ENCODE measurements at regions not wholly inside any gene's neighbourhood (a gene's known extent, or its start where the extent isn't known, plus 50 kb on each side); places are given as distances from the start of the nearest gene placed in this dataset.
"Not testable (repeated sequence)": the region's sequence is repeated elsewhere in the genome, so short reads cannot be mapped to it uniquely, and the experiment has no call there.

DNA sequence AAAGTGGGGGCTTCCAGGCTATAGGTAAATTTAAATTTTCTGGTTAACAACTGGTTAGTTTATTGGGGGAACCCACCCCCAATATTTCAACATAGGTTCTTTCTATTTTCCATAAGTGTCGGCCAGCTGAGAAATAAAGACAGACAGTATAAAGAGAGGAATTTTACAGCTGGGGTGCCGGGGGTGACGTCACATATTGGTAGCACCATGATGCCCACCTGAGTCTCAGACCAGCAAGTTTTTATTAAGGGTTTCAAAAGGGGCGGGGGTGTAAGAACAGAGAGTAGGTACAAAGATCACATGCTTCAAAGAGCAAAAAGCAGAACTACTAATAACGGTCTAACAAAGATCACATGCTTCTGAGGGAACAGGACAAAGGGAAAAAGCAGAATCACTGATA, 192.7 kb upstream of the PIEZO2 start:
- intact Hi-C loops (cut with DNase I); DNase-seq; ATAC-seq: not testable (repeated sequence)

DNA sequence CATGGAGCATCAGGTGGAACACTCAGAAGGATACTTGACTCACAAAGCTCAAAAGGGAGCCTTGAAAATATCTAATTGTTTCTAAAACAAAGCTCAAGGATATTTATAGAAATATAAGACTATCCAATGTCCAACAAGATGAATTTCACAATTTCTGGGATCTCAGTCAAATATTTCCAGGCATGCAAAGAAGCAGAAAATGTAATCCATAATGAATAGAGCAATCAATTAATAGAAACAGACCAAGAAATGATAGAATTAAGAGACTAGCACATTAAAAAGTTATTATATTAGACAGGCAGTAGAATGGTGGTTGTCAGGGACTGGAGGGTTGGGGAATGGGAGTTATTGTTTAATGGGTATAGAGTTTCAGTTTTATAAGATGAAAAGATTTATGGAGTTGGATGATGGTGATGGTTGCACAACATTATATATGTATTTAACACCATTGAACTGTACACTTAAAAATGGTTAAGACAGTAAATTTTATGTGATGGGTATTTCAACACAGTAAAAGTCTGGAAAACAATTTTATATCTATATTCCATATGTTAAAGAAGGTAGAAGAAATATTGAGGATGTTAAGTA, 189.9 kb upstream of the PIEZO2 start:
- DNase-seq, result no peak
- intact Hi-C loops (cut with DNase I), result no loop called here
- ATAC-seq, result no peak

DNA sequence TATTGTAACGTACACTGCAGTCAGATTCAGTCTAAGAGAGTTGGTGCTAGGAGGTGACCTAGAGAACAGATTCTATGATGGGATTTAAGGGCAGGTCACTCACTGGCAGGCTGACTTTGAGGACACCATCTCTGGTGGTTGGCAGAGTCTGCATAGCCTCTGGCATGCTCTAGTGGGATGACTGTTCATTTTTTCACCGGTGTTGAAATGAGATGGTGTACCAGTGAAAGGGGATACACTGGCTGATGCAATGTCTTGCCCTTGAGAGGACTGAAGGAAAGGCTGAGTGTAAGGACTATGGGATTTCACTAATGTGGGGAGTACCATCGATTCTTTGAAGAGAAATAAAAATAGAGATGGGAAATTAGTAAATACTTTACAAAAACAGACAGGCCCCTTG, 186.9 kb upstream of the PIEZO2 start:
- ATAC-seq (no peak), DNase-seq (no peak)
- intact Hi-C loops (cut with DNase I), result no loop called here

DNA sequence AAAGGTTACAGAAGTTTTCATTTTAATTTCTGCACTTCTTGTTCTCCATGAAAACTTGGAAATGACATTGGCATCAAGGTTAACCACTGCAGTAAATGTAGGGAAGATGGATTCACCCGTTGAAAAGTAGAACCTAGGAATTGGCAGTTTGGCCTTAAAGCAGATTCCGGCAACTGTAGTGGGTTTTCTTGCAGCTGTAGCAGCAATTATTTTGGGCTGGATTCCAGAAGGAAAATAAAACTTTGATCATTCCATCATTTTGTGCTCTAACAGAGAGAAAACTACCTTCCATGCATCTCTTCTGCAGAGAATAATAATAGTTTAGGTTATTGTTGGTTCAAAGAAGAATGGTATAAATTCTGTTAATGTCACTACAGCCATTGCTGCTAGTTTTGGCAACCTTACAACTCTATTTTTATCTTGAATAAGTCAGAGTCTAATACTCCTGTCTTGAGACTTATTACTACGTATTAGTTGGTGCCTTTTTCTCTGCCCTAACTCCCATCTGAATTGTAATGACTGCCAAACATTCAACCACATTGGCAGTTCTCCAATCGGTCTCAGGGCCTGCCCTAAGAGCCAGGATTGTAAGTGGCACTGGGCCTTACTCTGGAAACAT, 178.1 kb upstream of the PIEZO2 start:
- no peak for DNase-seq
- ATAC-seq, result peak in 1 of 2 donors; percentile 55
- intact Hi-C loops (cut with DNase I), result no loop called here

DNA sequence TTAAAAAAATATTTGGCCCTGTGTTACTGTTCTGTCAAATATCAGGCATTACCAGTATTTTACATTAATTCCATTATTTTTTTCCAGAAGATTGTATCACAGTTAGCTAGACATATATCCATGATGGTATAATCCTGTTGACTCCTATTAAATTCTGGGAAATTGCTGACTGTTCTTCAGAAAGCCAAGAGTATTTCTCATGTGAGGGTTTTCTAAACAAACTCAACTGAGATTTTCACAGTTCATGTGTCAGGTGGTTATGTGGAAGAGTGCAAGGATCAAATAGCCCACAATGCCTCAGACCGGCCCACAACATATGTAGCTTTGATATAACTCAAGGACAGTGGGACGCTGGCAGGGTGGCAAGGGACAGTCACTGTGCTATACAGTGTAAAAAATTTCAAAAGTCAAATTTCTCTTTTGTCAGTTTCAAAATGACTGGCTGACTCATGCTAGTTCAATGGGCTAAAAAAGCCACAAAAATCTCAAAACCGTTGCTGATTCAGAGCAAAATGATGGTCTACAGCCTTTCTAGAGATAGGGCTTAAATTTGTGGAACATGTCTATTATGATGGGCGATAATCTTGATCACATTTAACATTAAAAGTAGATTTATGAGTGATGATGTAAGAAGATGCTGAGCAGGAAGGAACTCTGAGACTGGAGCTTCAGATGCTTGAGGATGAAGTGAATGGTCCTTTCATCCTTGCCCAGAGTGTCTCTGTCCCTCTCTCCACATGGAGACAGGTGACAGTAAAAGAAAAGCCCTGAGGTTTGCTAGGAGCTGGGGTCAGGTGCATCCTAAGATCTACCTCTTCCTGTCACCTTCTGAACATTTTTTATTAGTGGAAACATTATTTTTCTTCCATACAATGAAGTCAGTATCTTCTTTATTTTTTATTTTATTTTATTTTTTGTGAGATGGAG, 175.8 kb upstream of the PIEZO2 start:
- DNase-seq (no peak), ATAC-seq (no peak)

DNA sequence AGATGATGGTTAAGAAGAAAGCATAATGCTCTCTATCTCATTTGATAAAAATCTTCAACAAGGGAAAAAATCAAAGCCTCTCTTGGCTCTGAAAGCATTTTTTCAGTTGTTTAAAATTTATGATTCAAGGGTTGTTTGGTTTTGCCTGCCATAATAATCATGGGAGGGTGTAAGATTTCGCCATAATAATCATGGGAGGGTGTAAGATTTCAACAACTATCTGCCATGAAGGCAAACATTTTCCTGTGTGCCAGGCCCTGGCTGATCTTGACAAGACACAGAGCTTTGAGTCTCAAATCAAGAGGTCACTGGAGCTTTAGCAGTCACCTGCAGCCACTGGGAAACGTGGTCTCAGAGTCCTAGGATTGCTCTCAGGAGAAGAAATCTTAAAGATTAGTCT, 175.1 kb upstream of the PIEZO2 start:
- intact Hi-C loops (cut with DNase I), result no loop called here
- DNase-seq (no peak), ATAC-seq (no peak)

More for the DNA sequence above, 175.8 kb upstream of the PIEZO2 start:
- intact Hi-C loops (cut with DNase I), result no loop called here

DNA sequence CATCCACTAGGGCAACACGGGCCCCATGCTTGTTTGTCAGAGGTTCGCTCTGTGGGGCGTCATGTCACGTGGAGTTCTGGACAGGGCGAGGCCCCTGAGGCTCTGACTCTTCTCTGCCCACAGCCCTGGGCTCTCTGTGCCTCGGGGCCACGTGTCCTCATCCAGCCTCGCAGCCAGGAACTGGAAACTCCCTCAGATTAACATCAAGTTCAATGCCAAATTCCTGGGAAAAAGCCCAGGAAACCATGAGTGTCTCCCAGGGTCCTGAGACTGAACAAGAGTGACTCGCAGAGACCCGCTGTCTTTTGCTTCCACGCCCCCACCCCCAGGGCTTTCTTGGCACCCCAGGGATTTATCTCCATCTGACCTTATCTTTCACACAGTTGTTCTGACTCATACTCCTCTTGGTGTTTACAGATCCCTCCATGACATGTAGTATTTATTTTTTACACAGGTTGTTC, 174.0 kb upstream of the PIEZO2 start:
- intact Hi-C loops (cut with DNase I), result no loop called here
- ATAC-seq (peak; percentile 34 to 81), DNase-seq (no peak)

DNA sequence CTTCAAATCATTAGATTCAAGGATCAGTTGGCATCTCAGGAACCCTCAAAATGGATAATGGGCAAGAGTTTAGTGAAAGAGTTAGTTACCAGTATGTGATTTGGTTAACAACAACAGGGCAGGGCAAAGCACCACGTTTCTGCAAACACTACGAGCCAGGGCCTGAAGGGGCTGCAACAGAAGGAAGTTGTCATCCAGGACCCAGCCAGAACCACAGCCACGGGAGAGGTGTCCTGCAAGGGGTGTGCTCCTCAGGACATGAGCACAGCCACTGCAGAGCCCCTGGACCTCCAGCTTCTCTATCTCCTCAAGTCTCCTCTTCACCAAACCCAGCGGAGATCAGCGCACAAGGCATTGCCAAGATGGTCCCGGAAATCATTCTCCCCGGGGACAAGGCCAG, 173.3 kb upstream of the PIEZO2 start:
- intact Hi-C loops (cut with DNase I), result no loop called here
- ATAC-seq (no peak), DNase-seq (no peak)

DNA sequence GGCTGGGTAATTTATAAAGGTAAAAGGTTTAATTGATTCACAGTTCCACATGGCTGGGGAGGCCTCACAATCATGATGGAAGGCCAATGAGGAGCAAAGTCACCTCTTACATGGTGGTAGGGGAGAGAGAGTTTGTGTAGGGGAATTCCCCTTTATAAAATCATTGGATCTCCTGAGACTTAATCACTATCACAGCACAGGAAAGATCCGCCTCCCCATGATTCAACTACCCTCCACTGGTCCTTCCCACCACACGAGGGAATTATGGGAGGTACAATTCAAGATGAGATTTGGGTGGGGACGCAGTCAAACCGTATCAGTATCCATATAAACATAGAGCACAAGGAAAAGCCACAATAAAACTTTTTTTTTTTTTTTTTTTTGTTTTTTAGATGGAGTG, 172.6 kb upstream of the PIEZO2 start:
- intact Hi-C loops (cut with DNase I), result no loop called here

DNA sequence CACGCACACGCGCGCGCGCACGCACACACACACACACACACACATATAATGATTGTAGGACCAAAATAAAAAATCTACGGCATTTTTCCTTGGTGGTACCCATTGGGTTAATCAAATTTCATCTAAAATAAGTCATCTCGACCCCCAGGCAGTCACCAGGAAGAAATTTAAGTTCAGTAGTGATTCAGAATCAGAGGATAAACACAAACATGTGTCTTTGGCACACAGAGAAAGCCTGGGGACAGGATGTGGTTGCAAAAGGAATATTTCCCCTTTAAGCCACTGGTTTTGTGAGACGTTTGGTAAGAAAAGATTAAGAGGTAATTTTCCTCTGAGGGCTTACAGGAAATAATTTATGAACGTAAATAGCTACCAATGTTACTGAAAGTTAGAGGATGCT, 171.6 kb upstream of the PIEZO2 start:
- intact Hi-C loops (cut with DNase I), result no loop called here
- no peak for ATAC-seq

More for the DNA sequence above, 172.6 kb upstream of the PIEZO2 start:
- DNase-seq (no peak), ATAC-seq (no peak)

DNA sequence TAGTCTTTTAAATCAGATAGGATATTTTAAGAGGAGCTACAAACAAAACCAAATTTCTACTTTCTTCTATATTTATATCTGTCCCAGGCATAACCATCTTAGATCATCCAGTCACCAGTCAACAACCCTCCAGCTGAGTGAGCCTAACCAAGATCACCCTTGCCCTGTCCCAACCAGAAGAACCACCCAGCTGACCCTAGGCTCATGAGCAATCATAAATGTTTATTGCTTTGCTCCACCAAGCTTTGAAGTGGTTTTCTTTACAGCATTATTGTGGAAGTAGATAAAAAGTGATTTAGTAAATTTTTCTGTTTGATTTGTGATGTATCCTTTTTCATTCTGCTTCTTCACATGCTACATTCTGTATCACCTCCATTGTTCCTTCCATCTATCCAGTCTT, 167.2 kb upstream of the PIEZO2 start:
- DNase-seq (no peak), ATAC-seq (no peak)
- intact Hi-C loops (cut with DNase I), result no loop called here

More for the DNA sequence above, 171.6 kb upstream of the PIEZO2 start:
- no peak for DNase-seq

DNA sequence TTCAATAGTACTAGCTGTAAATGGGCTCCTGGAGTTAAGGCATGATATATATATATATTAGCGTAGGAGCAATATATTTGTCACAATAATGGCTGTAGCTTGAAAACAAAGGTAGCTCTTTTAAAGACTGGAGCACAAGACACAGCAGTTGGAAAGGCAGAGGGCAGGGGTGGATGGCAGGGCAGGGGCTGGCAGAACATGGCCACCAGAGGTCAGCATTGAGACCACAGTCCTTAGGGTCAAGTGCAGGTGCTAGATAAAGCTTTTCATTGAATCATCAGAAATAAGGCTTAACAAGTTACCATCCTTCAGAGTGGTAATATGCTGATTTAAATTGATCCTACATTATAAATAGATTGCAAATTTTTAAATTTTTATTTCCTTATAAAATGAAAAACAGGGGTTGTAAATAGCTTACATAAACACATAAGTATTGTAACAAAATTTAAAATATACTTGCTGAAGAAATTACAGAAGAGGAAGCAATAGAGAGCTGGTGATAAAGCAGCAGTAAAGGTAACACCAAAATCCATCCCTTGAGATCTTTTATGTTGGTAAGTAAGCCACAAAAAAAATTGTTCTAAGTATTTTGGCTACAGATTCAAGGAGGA, 161.2 kb upstream of the PIEZO2 start:
- intact Hi-C loops (cut with DNase I), result loop anchor here in 1 of 2 donors (2.0 kb wide), 1 partner anchor 78 kb away; no protein-coding TSS in a partner anchor
- ATAC-seq, result peak; percentile 59 to 72
- peak; percentile 40 for DNase-seq

DNA sequence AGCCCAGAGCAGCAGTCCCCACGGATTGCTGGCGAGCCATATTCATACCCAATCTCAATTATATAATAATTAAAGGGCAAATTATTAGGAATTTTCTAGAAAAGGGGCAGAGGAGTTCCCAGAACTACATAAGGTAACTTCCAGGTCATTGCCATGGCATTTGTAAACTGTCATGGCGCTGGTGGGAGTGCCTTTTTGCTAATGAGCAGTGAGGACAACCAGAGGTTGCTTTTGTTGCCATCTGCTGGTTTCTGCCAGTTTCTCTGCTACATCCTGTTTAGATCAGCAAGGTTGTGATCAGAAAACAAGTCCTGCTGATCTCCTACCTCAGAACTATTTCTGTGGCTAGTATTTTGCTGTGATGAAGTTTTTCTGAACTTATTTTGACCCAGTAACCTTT, 159.8 kb upstream of the PIEZO2 start:
- no peak for ATAC-seq
- DNase-seq, result no peak
- intact Hi-C loops (cut with DNase I), result no loop called here

DNA sequence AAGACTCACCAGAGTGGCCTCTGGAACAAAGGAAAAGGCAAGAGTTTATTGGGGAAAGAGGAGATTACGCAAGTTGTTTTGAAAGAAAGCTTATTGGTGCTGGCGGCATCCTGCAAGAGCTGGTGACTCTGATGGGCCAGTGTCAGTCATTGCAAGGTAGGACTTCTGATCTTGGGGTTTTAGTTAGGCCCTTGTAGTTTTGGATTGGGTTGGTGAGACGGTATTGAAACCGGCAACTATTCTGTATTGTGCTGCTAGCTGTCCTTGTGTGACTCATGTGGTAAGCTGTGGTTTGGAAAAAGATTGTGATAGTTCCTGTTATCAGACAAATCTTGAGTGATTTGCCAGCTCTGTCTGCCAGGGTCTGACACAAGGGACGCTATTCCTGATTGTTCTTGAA, 159.1 kb upstream of the PIEZO2 start:
- no peak for DNase-seq
- no peak for ATAC-seq
- intact Hi-C loops (cut with DNase I), result no loop called here

DNA sequence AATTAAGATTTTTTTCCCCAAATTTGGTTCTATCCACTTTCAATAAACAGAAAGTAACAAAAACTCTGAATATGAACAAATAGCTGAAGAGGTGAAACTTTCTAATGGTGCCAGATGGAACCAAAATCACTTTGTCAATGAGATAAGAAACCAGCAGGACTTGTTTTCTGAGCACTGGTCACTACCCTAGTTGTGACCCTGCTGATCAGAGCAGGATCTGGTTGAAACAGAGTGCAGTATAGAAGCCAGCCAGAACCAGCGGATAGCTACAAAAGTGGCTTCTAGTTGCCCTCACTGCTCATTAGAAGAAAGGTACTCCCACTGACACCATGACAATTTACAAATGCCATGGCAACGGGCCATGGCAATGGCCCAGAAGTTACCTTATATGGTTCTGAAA, 158.3 kb upstream of the PIEZO2 start:
- DNase-seq, result no peak
- intact Hi-C loops (cut with DNase I), result no loop called here
- no peak for ATAC-seq

DNA sequence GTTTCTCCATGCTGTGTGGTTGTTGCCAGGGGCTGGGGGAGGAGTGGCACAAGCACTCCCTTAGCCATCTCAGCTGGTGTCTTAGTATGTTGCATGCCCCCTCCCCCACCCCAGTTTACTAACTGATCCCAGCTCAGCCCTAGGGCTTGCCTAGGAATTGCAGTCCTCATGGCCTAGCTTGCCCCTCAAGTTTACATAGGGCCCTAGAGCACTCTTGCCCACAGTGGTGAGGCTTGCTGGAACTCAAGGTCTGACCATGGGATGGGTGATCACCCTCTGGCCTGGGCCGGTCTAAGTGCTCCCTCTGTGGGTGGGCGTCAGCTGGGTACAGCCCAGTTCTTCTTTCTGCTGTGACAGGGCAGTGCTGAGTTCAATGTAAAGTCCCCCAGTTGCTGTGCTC, 156.1 kb upstream of the PIEZO2 start:
- DNase-seq, result no peak
- no peak for ATAC-seq
- intact Hi-C loops (cut with DNase I), result no loop called here

DNA sequence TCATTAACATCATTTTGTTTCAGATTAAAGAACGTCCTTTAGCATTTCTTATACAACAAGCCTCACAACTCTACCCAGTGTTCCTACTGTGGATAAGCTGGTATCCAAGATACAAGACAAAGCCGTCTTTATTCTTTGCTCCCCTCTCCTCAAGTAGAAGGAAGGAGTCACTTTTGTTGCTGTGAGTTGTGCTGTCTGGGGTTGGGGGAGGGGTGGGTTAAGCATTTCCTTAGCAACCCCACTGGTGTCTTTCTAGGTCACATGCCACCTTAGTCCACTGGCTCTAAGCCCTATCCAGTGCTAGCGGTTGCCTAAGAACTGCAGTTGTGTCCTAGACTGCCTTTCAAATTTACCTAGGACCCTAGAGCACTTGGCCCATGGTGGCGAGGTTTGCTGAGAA, 155.6 kb upstream of the PIEZO2 start:
- intact Hi-C loops (cut with DNase I), result no loop called here
- DNase-seq (no peak), ATAC-seq (no peak)

DNA sequence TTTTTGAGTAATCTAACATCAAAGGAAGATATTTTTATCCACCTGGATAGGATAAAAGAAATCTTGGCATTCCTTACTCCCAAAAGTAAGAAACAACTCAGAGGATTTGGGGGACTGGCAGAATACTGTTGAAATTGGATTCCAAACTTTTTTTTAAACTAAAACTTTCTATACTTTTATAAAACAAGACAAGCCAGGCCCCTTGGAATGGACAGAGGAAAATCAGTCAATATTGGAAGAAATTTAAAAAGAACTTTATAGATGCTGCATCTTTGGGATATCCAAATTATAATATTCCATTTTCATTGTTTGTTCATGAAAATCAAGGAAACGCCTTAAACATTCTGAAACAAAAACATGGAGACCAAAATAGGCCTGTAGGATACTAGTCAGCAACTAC, 147.6 kb upstream of the PIEZO2 start:
- intact Hi-C loops (cut with DNase I), result no loop called here

DNA sequence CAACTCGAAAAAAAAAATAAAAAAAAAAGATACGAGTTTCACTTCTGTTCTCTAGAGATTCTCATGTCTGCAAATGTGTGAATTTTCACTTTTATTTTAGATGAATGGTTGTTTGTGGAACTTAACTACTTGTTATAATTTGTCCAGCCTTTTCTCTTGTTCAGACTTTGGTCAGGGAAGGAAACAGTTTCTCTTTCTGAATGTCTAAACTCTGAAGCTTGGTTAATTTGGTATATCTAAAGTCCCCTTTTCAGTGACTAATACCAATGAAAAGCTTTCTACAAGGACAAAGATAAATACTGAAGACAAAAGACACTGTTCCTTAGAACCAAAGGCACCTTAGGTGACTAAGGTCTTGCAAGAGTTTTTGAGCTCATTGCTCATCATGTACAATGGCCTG, 144.4 kb upstream of the PIEZO2 start:
- intact Hi-C loops (cut with DNase I), result no loop called here
- DNase-seq, result no peak

More for the DNA sequence above, 147.6 kb upstream of the PIEZO2 start:
- no peak for DNase-seq
- ATAC-seq, result no peak

DNA sequence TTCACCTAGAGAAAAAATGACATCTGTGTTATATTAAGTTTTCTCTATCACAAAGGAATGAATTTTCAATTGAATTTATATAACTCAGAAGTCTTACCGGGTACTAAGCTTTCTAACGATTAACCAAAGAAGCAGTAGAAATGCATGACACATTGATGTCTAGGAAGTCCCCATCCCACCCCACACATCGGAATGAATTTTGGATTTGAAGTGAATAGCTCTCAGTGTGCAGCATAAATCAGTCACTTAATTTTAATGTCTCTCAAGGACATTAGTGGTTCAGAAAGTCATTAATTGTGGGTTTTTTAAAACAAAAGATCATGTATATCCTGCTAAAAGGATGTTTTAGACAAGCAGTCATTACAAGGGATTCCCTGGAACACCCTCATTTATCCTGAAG, 141.4 kb upstream of the PIEZO2 start:
- DNase-seq, result no peak
- intact Hi-C loops (cut with DNase I), result no loop called here
- no peak for ATAC-seq

More for the DNA sequence above, 144.4 kb upstream of the PIEZO2 start:
- no peak for ATAC-seq

Data from left cardiac atrium (tissue), 4 donors.